OCI-LY1 (cell line): ENCODE measurements at regions not wholly inside any gene's neighbourhood (a gene's known extent, or its start where the extent isn't known, plus 50 kb on each side); places are given as distances from the start of the nearest gene placed in this dataset.

Experiments
- H2AFZ ChIP-seq: fragments of 200-600 bp; sonication (generic), shearing (Covaris generic); 2 replicates; pipeline ENCODE4 v1.6.0; 2014; ENCODE audit warnings: antibody characterized with exemption, mild to moderate bottlenecking, low read length
- H3F3A ChIP-seq: fragments of 200-600 bp; sonication (generic), shearing (Covaris generic); 2 replicates; pipeline ENCODE4 v1.6.0; 2014; ENCODE audit warnings: mild to moderate bottlenecking, antibody characterized with exemption, low read length, moderate library complexity; ENCODE audit not compliant: insufficient read depth
- H3K27ac ChIP-seq: fragments of 200-600 bp; sonication (generic); 2 replicates; pipeline ENCODE4 v1.5.1; 2014; ENCODE audit warnings: low read length, mixed run types, mild to moderate bottlenecking, low read depth; ENCODE audit not compliant: poor library complexity, severe bottlenecking
- H3K27me3 ChIP-seq: fragments of 200-600 bp; sonication (generic); 2 replicates; pipeline ENCODE4 v1.6.0; 2014; ENCODE audit warnings: antibody characterized with exemption, mild to moderate bottlenecking, low read length, moderate library complexity; ENCODE audit not compliant: insufficient read depth
- H3K36me3 ChIP-seq: fragments of 200-600 bp; sonication (generic); 2 replicates; pipeline ENCODE4 v1.6.1; 2014; ENCODE audit warnings: mild to moderate bottlenecking, antibody characterized with exemption, low read length, moderate library complexity, mixed read lengths; ENCODE audit not compliant: insufficient read depth
- H3K4me1 ChIP-seq: fragments of 200-600 bp; sonication (generic); 2 replicates; pipeline ENCODE4 v1.5.1; 2014; ENCODE audit warnings: mild to moderate bottlenecking, low read length, moderate library complexity; ENCODE audit not compliant: insufficient read depth, severe bottlenecking
- H3K4me2 ChIP-seq: fragments of 200-600 bp; sonication (generic), shearing (Covaris generic); 2 replicates; pipeline ENCODE4 v1.6.1; 2014; ENCODE audit warnings: low read length
- H3K4me3 ChIP-seq: fragments of 200-600 bp; sonication (generic); 2 replicates; pipeline ENCODE4 v1.5.1; 2014; ENCODE audit warnings: low read length, low read depth, mild to moderate bottlenecking, mixed read lengths; ENCODE audit not compliant: poor library complexity, severe bottlenecking
- H3K79me2 ChIP-seq: fragments of 200-600 bp; shearing (Covaris generic); 2 replicates; pipeline ENCODE4 v1.6.1; 2016; ENCODE audit warnings: mixed run types, low read length, mixed read lengths; ENCODE audit not compliant: insufficient read depth
- H3K9ac ChIP-seq: fragments of 200-600 bp; sonication (generic), shearing (Covaris generic); 2 replicates; pipeline ENCODE4 v1.6.1; 2014; ENCODE audit warnings: mild to moderate bottlenecking, low read length, mixed read lengths
- H3K9me2 ChIP-seq: fragments of 200-600 bp; sonication (generic), shearing (Covaris generic); 2 replicates; pipeline ENCODE4 v1.6.1; 2014; ENCODE audit warnings: low read depth, mild to moderate bottlenecking, low read length, mixed read lengths
- H3K9me3 ChIP-seq: fragments of 200-600 bp; shearing (Covaris generic); 2 replicates; pipeline ENCODE4 v1.6.1; 2014; ENCODE audit warnings: low read length, mixed read lengths
- H4K20me1 ChIP-seq: fragments of 200-600 bp; sonication (generic), shearing (Covaris generic); 2 replicates; pipeline ENCODE4 v1.6.0; 2016; ENCODE audit warnings: mild to moderate bottlenecking, low read length; ENCODE audit not compliant: insufficient read depth
- CTCF ChIP-seq: fragments of 200-600 bp; sonication (generic), shearing (Covaris generic); IDR thresholded peaks from 2 replicates; pipeline ENCODE4 v1.5.1; 2017; ENCODE audit warnings: mild to moderate bottlenecking, antibody characterized with exemption, low read length, moderate library complexity, mixed read lengths
- EZH2 ChIP-seq: fragments of 200-600 bp; sonication (generic), shearing (Covaris generic); IDR thresholded peaks from 2 replicates; pipeline ENCODE4 v1.8.0; 2017; ENCODE audit warnings: borderline replicate concordance, mixed run types, mild to moderate bottlenecking, antibody characterized with exemption, low read length, moderate library complexity, mixed read lengths

DNA sequence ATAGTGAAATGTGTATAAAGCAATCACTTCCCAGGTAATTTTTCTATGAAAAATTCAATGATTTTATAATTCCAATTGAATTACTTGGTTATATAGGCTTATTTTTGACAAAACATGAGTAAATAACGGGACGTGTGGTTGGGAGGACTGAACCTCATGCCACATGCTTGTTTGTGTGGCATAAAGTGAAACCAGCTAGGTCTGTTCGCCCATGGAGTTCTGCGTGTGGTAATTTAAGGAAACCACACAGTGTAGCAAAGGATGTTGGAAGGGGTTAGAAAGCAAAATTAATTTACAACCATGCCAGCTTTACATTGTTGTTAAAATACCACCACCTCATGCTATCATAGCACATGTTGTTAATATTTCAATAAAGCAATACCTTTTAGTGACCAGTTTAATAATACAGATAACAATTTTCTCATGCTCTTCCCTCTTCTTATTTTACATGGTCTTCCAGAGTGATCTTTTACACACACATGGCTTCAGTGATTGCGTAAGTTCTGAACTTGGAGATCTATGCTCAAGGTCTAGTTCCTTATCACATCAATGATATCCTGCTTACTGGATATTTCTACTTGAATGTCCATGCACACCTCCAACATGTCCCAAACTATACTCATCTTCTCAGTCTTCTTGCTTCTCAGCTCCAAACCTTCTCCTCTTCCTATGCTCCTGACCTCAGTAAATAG lies 156.4 kb upstream of the ITGA4 start:
- Histone ChIP-seq H3K27me3 (no peaks in the 10 kb centered on the region), H2AFZ (no peak overlapping the region), H3K4me3 (no peak overlapping the region), H3K4me2 (no peak overlapping the region), H3F3A (no peaks in the 10 kb centered on the region), H4K20me1 (no peaks in the 10 kb centered on the region), H3K4me1 (peaks cover 22% of the 10 kb centered on the region), H3K27ac (no peak overlapping the region), H3K9ac (no peak overlapping the region), H3K9me2 (no peaks in the 10 kb centered on the region), H3K79me2 (no peaks in the 10 kb centered on the region), H3K9me3 (no peaks in the 10 kb centered on the region), H3K36me3 (no peaks in the 10 kb centered on the region)
- TF ChIP-seq CTCF, result no peak
- TF ChIP-seq EZH2, result no peak

GRCh38 chr2:181304011-181304844 lies 153.0 kb upstream of the ITGA4 start:
- Histone ChIP-seq H3K9ac (peak overlapping the region; percentile 56), H3K27me3 (no peaks in the 10 kb centered on the region), H3K36me3 (no peaks in the 10 kb centered on the region), H3F3A (no peaks in the 10 kb centered on the region), H3K4me2 (peak overlapping the region; percentile 55), H3K4me1 (peaks cover 56% of the 10 kb centered on the region), H2AFZ (0 out of 2 replicates have a peak overlapping the region, but pooled peaks have one; percentile 35), H3K9me2 (no peaks in the 10 kb centered on the region), H3K79me2 (no peaks in the 10 kb centered on the region), H3K9me3 (no peaks in the 10 kb centered on the region), H4K20me1 (no peaks in the 10 kb centered on the region), H3K27ac (peak overlapping the region; percentile 96), H3K4me3 (peak overlapping the region; percentile 3)
- TF ChIP-seq EZH2 (no peak), CTCF (peak; percentile 70)

- H3K79me2 ChIP-seq, result no peaks in the 10 kb centered on the region
- peak overlapping the region; percentile 96 for H3K27ac ChIP-seq
- peak overlapping the region; percentile 58 for H3K9ac ChIP-seq
Measured at GRCh38 chr2:181305301-181306123, 151.7 kb upstream of the ITGA4 start.

More at GRCh38 chr2:181305301-181306123, 151.7 kb upstream of the ITGA4 start:
- H4K20me1 ChIP-seq, result no peaks in the 10 kb centered on the region
- H3K4me2 ChIP-seq, result peak overlapping the region; percentile 55
- H3K4me1 ChIP-seq, result peaks cover 69% of the 10 kb centered on the region
- no peaks in the 10 kb centered on the region for H3F3A ChIP-seq
- no peaks in the 10 kb centered on the region for H3K9me3 ChIP-seq
- no peaks in the 10 kb centered on the region for H3K27me3 ChIP-seq
- TF ChIP-seq EZH2, result no peak
- TF ChIP-seq CTCF, result no peak
- H3K36me3 ChIP-seq, result no peaks in the 10 kb centered on the region
- no peak overlapping the region for H2AFZ ChIP-seq
- H3K9me2 ChIP-seq, result no peaks in the 10 kb centered on the region
- H3K4me3 ChIP-seq, result no peak overlapping the region
